HG02970 (cell line): ENCODE measurements at regions not wholly inside any gene's neighbourhood (a gene's known extent, or its start where the extent isn't known, plus 50 kb on each side); places are given as distances from the start of the nearest gene placed in this dataset.

Experiments
- ATAC-seq: cut with Tn5 transposase; IDR thresholded peaks from one replicate; pipeline ENCODE4 v1.9.1; 2021; ENCODE audit warnings: mild to moderate bottlenecking, moderate library complexity, moderate number of reproducible peaks; ENCODE audit not compliant: unreplicated experiment, low FRiP score

DNA sequence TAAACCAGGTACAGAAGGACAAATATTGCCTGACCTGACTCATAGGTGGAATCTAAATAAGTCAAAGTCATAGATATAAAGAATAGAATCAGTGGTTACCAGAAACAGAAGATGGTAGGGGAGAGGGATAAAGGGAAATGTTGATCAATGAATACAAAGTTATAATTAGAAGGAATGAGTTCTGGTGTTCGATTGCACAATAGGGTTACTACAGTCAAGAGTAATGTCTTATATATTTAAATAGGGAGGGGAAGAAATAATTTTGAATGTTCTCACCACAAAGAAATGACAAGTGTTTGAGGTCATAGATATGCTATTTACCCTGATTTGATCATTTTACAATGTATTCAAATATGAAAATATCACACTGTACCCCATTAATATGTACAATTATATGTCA is 1541.2 kb downstream of the SLITRK1 start:
- no peak for ATAC-seq

DNA sequence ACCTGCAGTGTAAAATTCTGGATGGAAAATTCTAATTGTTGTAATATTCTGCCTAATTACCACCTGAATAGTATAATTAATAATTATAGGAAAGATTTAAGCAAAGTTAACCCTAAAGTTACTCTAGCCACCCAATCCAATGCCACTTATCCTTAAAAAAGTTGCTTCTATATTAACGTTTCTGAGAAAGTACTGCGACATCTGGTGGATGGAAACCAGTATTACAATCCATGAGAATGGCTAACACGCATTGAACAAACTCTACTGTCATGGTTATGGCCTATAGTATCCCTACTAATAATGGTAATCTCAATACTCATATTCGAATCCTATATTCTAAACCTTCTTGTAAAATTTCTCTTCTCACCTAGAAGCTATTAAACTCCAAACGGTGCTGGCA is 1551.8 kb downstream of the SLITRK1 start:
- ATAC-seq: no peak

DNA sequence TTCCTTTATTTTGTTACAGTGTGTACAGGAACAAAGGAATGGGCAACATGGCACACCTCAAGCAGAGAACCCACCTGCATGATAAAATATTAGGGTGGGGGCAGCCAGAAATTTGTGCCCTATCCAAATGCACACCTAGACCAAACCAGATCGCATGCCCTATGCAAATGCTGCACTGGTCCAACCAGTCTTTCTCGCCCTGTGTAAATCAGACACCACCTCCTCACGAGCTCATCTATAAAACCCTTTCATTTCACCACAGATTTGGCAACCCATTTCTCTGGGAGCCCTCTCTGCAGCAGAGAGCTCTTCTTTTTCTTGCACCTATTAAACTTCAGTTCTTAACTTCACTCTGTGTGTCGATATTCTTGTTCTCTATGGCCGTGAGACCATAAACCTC is 1559.2 kb downstream of the SLITRK1 start:
- no peak for ATAC-seq

DNA sequence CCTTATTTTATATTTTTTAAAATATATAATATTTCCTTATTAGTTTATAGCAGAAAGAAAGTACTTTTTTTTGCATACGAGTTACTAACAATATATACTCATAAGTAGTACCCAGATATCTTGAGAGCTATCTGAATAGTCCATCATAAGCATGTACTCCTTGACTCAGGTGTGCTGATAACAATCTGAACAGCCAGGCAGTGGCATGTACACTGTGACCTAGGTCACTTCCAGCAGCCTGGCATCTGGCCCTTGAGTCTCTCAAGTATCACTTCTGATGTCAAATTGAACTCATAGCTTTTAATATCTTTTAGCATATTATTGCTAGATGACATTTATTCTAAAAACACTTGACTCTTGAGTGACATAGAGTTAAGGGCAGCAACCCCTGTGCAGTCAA is 1576.7 kb downstream of the SLITRK1 start:
- ATAC-seq: no peak

- ATAC-seq: no peak
Observed at GRCh38 chr13:82298106-82298505, 1584.2 kb downstream of the SLITRK1 start.

- no peak for ATAC-seq
Observed at GRCh38 chr13:82294226-82294625, 1588.0 kb downstream of the SLITRK1 start.

DNA sequence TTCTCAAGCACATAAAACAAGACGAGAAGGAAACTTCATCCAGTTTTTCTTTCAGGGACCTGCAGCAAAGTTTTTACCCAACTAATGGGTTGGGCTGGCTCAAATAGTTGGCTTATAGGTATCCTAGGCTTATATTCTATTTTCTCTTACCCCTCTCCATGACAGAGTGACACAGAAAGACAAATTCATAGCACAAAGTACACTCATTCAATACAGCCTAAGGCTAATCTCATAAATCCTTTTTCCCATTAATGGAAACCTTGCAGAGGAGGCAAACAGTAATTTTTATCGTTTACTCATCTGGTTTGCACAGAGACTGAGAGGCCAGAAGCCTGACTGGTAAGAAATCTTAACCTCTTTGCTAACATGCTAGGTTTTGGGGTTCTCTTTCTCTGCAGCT is 1589.9 kb downstream of the SLITRK1 start:
- ATAC-seq: no peak

GRCh38 chr13:82291852-82292251 is 1590.4 kb downstream of the SLITRK1 start:
- no peak for ATAC-seq

GRCh38 chr13:82275644-82276043 is 1606.6 kb downstream of the SLITRK1 start:
- ATAC-seq: no peak

GRCh38 chr13:82259284-82259683 is 1623.0 kb downstream of the SLITRK1 start:
- ATAC-seq: no peak

DNA sequence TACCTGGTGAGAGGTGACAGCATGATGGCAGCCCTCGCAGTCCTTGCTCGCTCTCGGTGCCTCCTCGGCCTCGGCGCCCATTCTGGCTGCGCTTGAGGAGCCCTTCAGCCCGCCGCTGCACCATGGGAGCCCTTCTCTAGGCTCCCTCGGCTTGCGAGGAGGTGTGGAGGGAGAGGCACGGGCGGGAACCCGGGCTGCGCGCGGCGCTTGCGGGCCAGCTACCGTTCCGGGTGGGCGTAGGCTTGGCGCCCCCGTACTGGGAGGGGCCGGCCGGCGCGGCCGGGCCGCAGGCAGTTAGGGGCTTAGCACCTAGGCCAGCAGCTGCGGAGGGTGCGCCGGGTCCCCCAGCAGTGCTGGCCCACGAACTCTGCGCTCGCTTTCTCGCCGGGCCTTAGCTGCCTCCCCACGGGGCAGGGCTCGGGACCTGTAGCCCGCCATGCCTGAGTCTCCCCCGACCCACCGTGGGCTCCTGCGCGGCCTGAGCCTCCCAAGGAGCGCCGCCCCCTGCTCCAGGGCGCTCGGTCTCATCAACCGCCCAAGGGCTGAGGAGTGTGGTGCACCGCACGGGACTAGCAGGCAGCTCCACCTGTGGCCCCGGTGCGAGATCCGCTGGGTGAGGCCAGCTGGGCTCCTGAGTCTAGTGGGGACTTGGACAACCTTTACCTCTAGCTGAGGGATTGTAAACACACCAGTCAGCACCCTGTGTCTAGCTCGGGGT is 1624.3 kb downstream of the SLITRK1 start:
- ATAC-seq: no peak

DNA sequence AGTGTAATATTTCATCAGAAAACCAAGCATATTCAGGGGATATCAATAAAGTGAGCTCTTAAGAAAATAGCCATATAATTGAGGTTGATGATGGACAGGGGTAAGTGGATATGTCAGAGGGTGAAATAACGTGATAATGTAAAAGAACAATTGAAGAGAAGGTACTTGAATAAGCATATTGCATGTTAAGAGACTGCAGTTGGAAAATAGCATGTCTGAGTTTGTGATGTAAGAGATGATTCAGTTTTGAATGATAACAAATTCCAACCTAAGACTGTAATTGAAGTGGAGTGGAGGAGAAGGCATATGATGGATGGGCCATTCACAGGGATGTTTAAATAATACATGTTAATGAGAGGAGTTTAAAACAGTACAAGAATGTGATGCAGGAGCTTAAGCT is 1633.5 kb downstream of the SLITRK1 start:
- no peak for ATAC-seq

DNA sequence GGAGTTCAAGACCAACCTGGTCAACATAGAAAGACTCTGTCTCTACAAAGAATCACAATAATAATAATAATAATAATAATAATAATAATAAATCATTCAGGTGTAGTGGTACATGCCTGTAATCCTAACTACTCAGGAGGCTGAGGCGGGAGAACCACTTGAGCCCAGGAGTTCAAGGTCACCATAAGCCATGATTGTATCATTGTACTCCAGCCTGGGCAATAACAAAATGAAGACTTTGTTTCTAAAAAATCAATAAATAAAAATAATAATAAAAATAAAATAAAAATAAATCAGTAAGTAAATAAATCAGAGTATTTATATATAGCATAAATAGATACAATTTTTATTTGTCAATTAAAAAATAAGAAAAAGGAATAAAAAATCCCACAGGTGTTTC is 1636.4 kb downstream of the SLITRK1 start:
- ATAC-seq: no peak

DNA sequence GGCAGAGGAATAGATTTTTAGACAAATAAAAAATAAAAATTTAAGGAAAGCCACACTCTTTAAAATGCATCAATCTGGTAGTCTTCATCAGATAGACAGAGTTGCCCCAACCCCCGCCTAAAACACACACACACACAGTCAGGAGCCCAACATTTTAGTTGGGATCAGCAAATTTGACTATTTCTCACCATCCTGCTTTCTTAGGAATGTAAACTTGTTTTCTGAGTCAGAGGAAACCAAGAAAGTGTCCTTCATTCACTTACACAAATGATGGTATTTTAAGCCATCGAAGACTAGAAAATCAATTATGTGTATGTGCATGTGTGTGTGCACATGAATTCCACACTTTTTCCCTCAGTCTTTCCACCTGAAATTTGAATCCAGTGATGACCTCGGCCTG is 1657.5 kb downstream of the SLITRK1 start:
- no peak for ATAC-seq

DNA sequence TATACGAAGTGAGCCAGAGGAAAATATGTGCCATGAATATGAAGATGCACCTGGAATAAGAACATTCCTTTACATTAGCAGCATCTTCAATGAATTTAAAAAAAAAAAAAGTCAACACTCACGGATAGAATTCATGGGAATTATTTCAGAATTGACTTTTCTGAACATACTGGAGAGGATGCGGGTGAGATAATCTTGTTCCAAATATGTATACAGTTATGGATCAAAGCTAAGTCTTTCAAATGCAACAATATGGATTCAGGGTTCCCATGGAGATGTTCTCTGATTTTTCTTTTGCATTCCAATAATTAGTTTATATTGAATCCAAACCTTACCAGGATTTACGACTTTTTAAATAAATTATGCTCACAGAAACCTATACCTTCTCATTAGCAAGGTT is 1660.7 kb downstream of the SLITRK1 start:
- no peak for ATAC-seq

GRCh38 chr13:82220641-82221040 is 1661.6 kb downstream of the SLITRK1 start:
- ATAC-seq: no peak

DNA sequence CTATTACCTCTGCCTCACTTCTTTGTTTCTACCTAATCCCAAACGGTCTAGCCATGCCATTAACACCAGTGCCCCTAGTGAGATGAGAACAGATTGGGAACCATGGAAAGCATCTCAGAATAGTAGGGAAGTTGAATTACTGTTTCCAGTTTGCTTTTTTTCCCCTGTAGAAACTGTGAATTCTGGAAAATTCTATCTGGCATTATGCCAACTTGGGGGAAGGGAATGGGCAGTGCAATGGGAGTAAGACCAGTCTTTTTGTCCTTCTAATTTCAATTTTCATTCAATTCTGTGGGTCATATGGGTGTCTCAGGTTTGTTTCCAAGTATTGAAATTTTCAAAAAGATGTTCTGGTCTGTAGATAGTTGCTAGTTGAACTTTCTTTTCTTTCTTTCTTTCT is 1666.1 kb downstream of the SLITRK1 start:
- no peak for ATAC-seq

GRCh38 chr13:82214341-82214740 is 1667.9 kb downstream of the SLITRK1 start:
- ATAC-seq: no peak

GRCh38 chr13:82206241-82206640 is 1676.0 kb downstream of the SLITRK1 start:
- ATAC-seq: no peak

- ATAC-seq: no peak
Observed at GRCh38 chr13:82202398-82202797, 1679.9 kb downstream of the SLITRK1 start.

DNA sequence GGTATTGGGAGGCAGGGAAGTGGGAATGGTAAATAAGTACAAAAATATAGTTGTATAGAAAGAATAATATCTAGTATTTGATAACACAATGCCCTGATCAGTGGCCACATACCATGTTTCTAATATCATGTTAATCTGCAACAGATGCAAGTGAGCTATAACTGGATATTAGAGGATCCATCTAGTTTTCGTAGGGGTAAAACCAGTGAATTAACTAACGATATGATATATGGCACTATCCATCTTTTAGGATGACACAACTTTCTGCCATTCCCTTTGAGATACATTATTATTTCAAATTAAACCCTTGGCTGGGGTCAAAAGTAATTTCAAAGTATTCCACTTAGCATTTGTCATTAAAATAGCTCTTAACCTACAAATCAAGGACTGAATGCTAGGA is 1686.2 kb downstream of the SLITRK1 start:
- ATAC-seq: no peak

DNA sequence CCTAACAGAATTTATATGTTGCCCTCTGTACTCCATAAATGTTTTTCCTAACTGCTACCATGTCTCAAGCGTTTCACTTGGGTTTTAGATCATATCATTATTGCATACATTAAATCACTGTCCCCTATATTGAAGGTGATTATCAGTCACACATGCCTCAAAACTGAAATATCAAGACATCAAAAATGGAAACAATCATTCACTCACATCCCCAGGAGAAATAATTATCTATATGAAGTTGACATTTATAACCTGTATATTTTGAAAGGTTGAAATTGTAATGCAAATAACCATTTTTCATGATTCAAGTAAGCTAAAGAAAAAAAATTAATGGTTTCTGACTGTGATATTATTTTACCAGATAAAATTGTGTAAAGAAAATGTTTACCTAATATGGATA is 1695.0 kb downstream of the SLITRK1 start:
- no peak for ATAC-seq

DNA sequence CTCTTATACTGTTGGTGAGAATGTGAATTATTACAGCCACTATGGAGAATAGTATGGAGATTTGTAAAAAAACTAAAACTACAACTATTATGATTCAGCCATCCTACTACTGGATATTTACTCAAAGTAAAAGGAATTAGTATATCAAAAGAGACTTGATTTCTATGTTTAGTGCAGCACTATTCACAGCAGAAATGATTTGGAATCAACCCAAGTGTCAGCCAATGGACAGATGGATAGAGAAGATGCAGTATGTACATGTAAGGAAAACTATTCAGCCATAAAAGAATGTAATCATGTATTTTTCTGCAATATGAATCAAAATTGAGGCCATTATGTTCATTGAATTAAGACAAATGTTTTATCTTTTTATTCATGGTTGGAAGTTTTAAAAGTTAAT is 1705.5 kb downstream of the SLITRK1 start:
- no peak for ATAC-seq
